GM23248 (cell line): ENCODE measurements at regions not wholly inside any gene's neighbourhood (a gene's known extent, or its start where the extent isn't known, plus 50 kb on each side); places are given as distances from the start of the nearest gene placed in this dataset.

Experiments used
- EZH2 ChIP-seq: fragments of 200-600 bp; sonication (generic); IDR thresholded peaks from 2 replicates; pipeline ENCODE4 v1.6.1; 2018; ENCODE audit warnings: antibody characterized with exemption, mild to moderate bottlenecking; ENCODE audit not compliant: insufficient read depth, poor library complexity, severe bottlenecking
- EZH2phosphoT487 ChIP-seq: fragments of 200-600 bp; sonication (generic); IDR thresholded peaks from 2 replicates; pipeline ENCODE4 v1.6.1; 2018; ENCODE audit warnings: antibody characterized with exemption, moderate library complexity, mild to moderate bottlenecking, low read depth; ENCODE audit not compliant: insufficient read depth

DNA sequence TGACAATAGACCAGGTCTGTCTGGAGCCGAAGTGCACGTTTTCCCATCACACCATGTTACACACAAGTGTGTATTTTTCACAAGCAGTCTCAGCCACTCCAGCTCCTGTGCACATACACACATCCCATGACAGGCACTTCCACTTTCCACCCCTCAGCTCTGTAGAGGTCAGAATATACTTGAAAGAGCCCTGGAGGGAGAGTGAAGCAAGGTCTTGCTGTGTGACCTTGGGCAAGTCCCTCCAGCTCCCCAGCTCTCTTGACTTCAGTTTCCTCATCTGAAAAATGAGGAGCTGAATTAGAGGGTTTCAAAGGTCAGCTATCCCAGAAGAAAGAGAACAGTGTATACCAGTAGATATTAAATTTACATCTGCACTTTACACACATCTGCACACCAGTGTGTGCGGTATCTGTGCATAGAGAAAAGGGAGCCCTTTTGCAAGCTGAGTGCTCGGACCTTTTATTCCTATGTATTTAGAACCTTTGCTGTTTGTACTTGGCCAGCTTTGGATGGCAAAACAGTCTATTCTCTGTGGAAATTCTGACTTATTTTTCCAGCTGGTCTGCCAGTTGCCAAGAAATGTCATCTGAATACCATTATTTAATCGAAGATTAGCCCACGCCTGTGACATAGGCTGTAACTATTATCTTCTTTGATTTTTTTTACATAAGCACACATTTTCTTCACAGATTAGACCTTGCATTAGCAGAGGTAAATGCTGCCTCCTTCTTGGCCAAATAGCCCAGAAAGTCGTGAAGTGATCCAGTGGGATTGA lies 528.0 kb downstream of the BNC2 start:
- TF ChIP-seq EZH2phosphoT487 = no peak
- TF ChIP-seq EZH2 = no peak
